ENCODE measurements at regions not wholly inside any gene's neighbourhood (a gene's known extent, or its start where the extent isn't known, plus 50 kb on each side); places are given as distances from the start of the nearest gene placed in this dataset.

DNA sequence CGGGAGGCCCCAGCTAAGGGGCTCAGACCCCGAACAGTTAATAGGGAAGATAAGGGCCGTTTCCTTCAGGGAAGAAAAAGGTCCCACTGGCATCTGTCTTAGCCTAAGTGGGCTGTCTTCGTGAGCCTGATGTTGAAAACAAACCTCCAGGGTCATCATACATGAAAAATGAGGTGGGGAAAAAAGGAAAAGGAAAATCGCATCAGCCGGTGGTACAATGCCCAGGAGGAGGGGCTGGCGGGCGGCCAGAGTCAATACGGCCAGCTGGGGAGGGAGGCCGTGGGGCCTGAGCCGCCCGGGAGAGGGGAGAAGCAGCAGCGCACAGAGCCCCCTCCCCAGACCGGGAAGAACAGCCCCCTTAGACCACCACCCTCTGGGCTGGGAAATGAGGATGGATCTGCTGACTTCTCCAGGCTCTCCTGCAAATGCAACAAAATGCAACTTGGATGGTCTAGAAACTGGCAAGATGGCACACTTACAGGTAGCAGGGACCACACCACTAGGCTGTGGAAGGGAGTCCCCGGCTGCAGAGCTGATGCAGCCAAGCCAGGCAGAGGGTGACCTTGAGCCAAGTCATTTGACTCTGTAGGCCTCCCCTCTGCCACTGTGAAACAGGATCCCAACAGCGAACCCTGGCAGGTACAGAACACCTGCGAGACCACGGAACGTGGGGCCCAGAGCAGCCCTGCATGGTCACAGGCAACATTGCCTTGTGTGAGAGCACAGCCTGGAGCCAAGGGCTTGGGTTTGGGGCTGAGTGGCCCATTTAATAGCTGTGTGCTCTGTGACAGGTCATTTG is 448.5 kb downstream of the SOX9 start:
- no peak for TF ChIP-seq FOXP2 (optimal IDR thresholded peaks at IDR 0.05; ENCODE audit: borderline replicate concordance, extremely low read depth, extremely low read length, insufficient read depth)
- TF ChIP-seq, protein P1, sequence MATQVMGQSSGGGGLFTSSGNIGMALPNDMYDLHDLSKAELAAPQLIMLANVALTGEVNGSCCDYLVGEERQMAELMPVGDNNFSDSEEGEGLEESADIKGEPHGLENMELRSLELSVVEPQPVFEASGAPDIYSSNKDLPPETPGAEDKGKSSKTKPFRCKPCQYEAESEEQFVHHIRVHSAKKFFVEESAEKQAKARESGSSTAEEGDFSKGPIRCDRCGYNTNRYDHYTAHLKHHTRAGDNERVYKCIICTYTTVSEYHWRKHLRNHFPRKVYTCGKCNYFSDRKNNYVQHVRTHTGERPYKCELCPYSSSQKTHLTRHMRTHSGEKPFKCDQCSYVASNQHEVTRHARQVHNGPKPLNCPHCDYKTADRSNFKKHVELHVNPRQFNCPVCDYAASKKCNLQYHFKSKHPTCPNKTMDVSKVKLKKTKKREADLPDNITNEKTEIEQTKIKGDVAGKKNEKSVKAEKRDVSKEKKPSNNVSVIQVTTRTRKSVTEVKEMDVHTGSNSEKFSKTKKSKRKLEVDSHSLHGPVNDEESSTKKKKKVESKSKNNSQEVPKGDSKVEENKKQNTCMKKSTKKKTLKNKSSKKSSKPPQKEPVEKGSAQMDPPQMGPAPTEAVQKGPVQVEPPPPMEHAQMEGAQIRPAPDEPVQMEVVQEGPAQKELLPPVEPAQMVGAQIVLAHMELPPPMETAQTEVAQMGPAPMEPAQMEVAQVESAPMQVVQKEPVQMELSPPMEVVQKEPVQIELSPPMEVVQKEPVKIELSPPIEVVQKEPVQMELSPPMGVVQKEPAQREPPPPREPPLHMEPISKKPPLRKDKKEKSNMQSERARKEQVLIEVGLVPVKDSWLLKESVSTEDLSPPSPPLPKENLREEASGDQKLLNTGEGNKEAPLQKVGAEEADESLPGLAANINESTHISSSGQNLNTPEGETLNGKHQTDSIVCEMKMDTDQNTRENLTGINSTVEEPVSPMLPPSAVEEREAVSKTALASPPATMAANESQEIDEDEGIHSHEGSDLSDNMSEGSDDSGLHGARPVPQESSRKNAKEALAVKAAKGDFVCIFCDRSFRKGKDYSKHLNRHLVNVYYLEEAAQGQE (IDR thresholded peaks at IDR 0.05; ENCODE audit: insufficient read depth in 1 of 2, low read depth in 2 of 2, low read length in 2 of 2): no peak
- no peak for TF ChIP-seq SIN3A (IDR thresholded peaks at IDR 0.05; ENCODE audit: borderline replicate concordance, insufficient read depth, low read length)
- no peak for TF ChIP-seq POLR2AphosphoS5 (IDR thresholded peaks at IDR 0.05; ENCODE audit: low read depth, low read length)
- no peak for TF ChIP-seq TAF1 (IDR thresholded peaks at IDR 0.05; ENCODE audit: borderline replicate concordance, insufficient read depth, low read length)

DNA sequence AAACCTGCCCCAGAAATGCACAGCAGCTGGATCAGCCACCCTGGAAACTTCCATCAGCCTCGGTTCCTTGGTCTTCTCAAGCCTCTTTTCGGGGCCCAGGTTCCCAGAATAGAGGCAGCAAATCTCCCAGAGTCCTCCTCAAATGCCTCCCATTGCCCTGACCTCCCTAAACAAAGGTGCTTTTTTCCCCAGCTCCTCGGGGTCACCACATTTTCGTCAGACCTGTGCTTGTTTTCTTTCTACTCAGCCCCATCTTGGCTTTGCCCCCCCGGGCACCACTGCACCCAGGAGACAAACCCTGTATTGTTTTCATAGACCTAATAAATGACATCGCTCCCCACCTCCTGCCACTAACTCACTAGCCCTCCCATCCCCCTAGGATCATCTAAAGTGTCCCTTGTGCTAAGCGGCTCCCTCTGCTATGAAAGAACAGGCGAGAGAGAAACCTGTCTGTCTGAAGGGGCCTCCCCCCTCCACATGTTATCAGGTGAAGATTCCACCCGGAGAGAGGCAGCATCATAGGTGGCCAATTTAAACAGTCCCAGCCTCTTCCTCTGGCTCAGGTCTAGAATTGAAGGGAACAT is 451.1 kb downstream of the SOX9 start:
- no peak for TF ChIP-seq FOXP2 (optimal IDR thresholded peaks at IDR 0.05; ENCODE audit: borderline replicate concordance, extremely low read depth, extremely low read length, insufficient read depth)
- no peak for TF ChIP-seq TAF1 (IDR thresholded peaks at IDR 0.05; ENCODE audit: borderline replicate concordance, insufficient read depth, low read length)
- no peak for TF ChIP-seq SIN3A (IDR thresholded peaks at IDR 0.05; ENCODE audit: borderline replicate concordance, insufficient read depth, low read length)
- TF ChIP-seq, protein P1 (IDR thresholded peaks at IDR 0.05; ENCODE audit: insufficient read depth in 1 of 2, low read depth in 2 of 2, low read length in 2 of 2): no peak
- no peak for TF ChIP-seq POLR2AphosphoS5 (IDR thresholded peaks at IDR 0.05; ENCODE audit: low read depth, low read length)

DNA sequence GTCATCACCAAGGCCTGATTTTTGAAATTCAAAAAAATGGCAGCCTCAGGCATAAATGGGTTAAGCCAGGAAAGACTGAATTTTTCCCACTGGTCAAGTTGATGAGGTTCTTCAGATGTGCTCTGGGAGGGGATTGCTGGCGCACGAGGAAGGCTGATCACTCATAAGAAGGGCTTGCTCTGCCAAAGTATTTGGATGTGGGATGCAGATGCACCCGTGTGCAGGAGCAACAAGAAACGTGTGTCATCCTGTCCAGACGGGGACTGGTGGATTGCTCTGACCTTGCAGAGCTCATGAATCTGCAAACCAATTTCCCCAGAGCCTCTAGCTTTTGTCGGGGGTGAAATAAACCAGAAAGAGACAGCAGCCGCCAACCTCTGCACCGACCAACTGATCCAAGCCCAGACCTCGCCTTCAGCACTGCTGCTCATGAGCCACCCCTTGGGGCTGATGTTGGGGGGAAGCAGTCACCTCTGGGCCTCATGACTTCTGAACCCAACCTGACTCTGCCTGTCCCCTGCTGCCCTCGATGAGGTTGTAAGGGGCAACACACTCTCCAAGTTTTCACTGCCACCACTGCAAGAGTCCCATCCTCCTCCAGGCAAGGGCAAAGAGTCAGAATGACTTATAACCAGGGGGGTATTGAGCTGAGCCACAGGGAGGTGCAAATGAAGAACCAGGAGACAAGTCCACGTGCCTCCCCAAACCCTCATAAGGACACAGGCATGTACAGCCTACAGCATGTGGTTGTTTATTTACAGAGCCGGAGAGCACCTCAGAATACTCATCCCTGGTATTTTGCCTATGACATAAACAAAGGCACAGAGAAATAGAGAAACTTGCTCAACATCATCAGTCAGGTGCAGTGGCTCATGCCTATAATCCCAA is 452.0 kb downstream of the SOX9 start:
- TF ChIP-seq, protein P1 (IDR thresholded peaks at IDR 0.05; ENCODE audit: insufficient read depth in 1 of 2, low read depth in 2 of 2, low read length in 2 of 2): no peak
- TF ChIP-seq FOXP2 (optimal IDR thresholded peaks at IDR 0.05; ENCODE audit: borderline replicate concordance, extremely low read depth, extremely low read length, insufficient read depth) (no peak), TAF1 (IDR thresholded peaks at IDR 0.05; ENCODE audit: borderline replicate concordance, insufficient read depth, low read length) (no peak), POLR2AphosphoS5 (IDR thresholded peaks at IDR 0.05; ENCODE audit: low read depth, low read length) (no peak), SIN3A (IDR thresholded peaks at IDR 0.05; ENCODE audit: borderline replicate concordance, insufficient read depth, low read length) (no peak)

DNA sequence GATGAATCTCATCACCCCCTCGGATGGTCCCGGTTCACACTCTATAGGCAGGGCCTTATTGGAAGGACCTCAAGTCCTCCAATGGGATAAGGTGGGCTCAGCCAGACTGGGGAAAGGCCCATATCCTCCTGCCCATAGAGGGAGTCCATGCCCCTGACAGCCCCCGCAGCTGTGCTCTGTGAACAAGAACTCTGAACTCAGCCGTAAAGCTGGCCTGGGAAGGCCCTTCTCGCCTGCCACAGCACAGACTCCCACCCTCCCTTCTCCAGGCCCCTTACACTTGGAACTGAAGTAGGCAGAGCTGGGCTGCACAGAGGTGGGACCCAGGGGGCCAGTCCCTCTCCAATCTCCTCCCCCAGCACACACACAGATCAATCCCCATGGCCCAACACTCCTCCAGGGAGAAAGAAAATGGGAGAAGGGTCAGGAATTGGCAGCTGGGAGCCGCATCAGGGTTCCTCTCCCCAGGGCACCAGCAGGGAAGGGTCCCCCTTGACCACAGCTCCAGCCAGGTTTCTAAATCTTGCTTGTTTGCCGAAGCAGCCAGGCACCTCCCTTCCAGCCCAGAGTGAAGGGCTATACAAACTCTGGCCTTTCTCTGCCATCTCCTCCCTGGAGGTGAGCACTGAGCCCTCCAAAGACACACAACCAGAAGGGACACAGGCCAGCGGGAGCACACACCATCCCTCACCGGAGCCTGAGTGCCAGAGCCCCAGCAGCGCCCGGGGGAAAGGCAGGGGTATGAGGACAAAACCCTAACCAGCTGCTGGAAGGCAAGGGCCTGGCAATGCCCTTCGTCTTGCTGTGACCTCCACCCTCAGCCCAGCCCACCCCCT is 454.1 kb downstream of the SOX9 start:
- TF ChIP-seq, protein P1 (IDR thresholded peaks at IDR 0.05; ENCODE audit: insufficient read depth in 1 of 2, low read depth in 2 of 2, low read length in 2 of 2): no peak
- TF ChIP-seq TAF1 (IDR thresholded peaks at IDR 0.05; ENCODE audit: borderline replicate concordance, insufficient read depth, low read length) (no peak), POLR2AphosphoS5 (IDR thresholded peaks at IDR 0.05; ENCODE audit: low read depth, low read length) (no peak), FOXP2 (optimal IDR thresholded peaks at IDR 0.05; ENCODE audit: borderline replicate concordance, extremely low read depth, extremely low read length, insufficient read depth) (no peak), SIN3A (IDR thresholded peaks at IDR 0.05; ENCODE audit: borderline replicate concordance, insufficient read depth, low read length) (no peak)

All from PFSK-1 (cell line).